Natural killer cell treated with Interleukin-12 subunit alpha and Interleukin-12 subunit beta and Interleukin-15 and Interleukin-18, amount 100 ng/mL, for 72 hours (primary cell): ENCODE measurements at regions not wholly inside any gene's neighbourhood (a gene's known extent, or its start where the extent isn't known, plus 50 kb on each side); places are given as distances from the start of the nearest gene placed in this dataset.

ENCODE experiments used
- ATAC-seq, 2 donors: fragments of 150-1000 bp; cut with Tn5 transposase in 1 of 2; sonication (Bioruptor Pico), chemical (Tn5 transposase) in 1 of 2; 2 replicates each; pipeline ENCODE4 v1.10.0; 2021
- DNase-seq: peaks from one replicate; pipeline ENCODE4 v3.0.0; 2022; ENCODE audit warnings: low spot score
- H3K27ac Mint-ChIP-seq, 2 donors: 1 replicate in 1 of 2; 2 replicates in 1 of 2; pipeline ENCODE4 v1.8.0; 2022; ENCODE audit warnings: mixed read lengths in 2 of 2, mild to moderate bottlenecking in 1 of 2, moderate library complexity in 1 of 2
- H3K27me3 Mint-ChIP-seq, 2 donors: 1 replicate in 1 of 2; 2 replicates in 1 of 2; pipeline ENCODE4 v1.8.0; 2022; ENCODE audit warnings: mixed read lengths in 2 of 2
- H3K36me3 Mint-ChIP-seq: one replicate; pipeline ENCODE4 v1.8.0; 2022; ENCODE audit warnings: mixed read lengths
- H3K4me1 Mint-ChIP-seq, 2 donors: 1 replicate in 1 of 2; 2 replicates in 1 of 2; pipeline ENCODE4 v1.8.0; 2022; ENCODE audit warnings: low read depth in 2 of 2, mixed read lengths in 2 of 2, mild to moderate bottlenecking in 1 of 2
- H3K4me3 Mint-ChIP-seq: one replicate; pipeline ENCODE4 v1.8.0; 2022; ENCODE audit warnings: mixed read lengths
- H3K9me3 Mint-ChIP-seq: 2 replicates; pipeline ENCODE4 v1.8.0; 2022; ENCODE audit warnings: mixed read lengths

DNA sequence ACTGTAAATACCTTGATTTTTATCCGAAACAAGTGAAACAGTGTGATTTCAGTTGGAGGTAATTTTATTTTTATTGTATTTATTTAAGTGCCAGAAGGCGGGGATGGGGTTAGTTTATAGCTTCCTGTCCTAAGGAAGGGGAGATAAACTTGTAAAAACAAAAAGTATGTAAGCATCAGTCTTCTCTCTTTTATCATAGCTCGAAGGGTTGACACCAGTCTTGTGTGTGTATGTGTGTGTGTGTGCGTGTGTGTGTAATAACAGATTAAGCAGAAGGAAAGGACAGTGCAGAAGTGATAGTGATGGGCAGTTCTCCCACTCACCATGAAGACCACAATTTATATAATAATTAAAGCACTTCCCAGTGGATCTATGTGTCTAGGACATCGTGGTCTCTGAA, 793.3 kb downstream of the PLCL1 start:
- H3K4me3 Mint-ChIP-seq: no peak overlapping the region
- ATAC-seq: no peak
- H3K4me1 Mint-ChIP-seq: no peaks in the 10 kb centered on the region
- no peak overlapping the region for H3K27ac Mint-ChIP-seq
- peaks cover 6% of the 10 kb centered on the region for H3K36me3 Mint-ChIP-seq
- H3K9me3 Mint-ChIP-seq: peaks cover 11% of the 10 kb centered on the region
- no peak for DNase-seq
- H3K27me3 Mint-ChIP-seq: no peaks in the 10 kb centered on the region

DNA sequence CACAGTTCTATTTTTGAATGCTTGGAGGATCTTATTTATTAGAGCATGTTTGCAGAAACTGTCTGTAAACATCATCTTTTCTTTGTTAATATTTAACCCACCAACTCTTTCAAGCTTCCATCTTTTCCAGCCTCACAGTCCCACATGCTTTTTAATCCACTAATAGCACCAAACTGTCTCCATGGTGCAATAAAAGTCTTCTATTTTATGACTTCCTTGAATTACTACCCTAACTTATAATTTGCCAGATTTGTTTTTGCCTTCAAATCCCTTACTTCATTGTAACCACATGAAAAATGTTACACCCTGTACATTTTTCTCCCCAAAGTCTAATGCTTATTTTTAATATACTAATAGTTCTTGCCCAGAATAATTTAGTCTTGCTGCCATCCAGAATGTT, 792.6 kb downstream of the PLCL1 start:
- Mint-ChIP-seq H3K27ac (no peak overlapping the region), H3K9me3 (peaks cover 11% of the 10 kb centered on the region), H3K27me3 (no peaks in the 10 kb centered on the region), H3K36me3 (peaks cover 6% of the 10 kb centered on the region), H3K4me1 (no peaks in the 10 kb centered on the region), H3K4me3 (no peak overlapping the region)
- no peak for DNase-seq
- ATAC-seq: no peak

DNA sequence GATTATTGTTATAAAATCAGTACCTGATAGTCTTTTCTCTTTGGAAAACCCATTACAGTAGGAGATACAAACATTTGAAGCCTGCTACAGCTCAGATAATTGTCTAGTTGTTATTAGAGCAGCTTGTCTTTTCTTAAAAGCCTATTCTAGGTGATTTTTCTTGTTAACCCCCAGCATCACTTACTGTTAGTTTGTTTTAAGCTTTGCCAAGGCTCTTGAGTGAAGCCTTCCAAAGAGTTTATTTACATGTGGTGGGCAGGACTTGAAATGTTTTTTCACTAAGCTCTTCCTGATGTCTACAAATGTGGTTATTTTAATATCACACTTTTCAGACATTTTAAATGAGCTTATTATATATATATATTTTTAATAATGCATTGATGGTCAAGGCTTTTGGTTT, 791.3 kb downstream of the PLCL1 start:
- Mint-ChIP-seq H3K4me1 (no peaks in the 10 kb centered on the region), H3K27ac (no peak overlapping the region), H3K9me3 (peaks cover 8% of the 10 kb centered on the region), H3K27me3 (no peaks in the 10 kb centered on the region), H3K4me3 (no peak overlapping the region), H3K36me3 (peaks cover 6% of the 10 kb centered on the region)
- ATAC-seq: no peak
- no peak for DNase-seq

DNA sequence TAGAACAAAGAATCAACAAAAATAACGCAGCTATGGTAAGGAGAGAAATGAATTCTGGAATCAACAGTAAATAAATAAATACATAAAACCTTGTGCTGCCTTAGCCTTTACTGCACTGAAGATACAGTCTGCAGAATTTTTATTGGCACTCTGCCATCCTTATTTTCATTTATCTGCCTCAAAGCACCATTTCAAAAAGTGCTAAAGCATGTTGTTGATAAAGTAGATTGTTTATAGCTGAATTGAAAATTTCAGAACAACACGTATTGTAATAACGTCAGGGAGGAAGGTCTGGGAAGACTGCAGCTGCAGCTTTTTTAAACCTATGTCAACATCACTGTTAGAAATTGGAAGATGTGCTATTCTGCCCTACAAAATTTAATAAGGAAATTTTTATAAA, 787.2 kb downstream of the PLCL1 start:
- DNase-seq: no peak
- Mint-ChIP-seq H3K9me3 (peaks cover 6% of the 10 kb centered on the region), H3K27ac (no peak overlapping the region), H3K4me1 (no peaks in the 10 kb centered on the region), H3K4me3 (no peak overlapping the region), H3K36me3 (no peaks in the 10 kb centered on the region), H3K27me3 (no peaks in the 10 kb centered on the region)
- no peak for ATAC-seq

DNA sequence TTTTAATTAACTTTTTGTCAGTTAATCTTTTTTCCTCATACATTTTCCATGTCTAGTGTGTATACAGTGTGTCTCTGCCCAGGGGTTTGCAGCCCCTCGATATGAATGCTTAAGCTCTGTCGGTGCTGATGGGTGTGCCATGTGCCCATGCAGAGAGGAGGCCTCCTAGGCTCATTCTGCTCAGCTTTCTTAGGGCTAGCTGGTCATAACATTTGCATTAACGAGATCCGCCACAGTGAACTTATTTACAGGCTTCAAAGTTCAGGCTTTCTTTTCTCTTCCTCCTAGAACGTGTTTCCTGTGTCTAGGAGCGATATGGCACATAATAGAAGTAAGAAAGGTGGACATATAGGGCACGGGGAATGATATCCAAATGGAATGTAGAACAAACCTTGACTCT, 783.3 kb downstream of the PLCL1 start:
- no peak for ATAC-seq
- no peaks in the 10 kb centered on the region for H3K36me3 Mint-ChIP-seq
- no peak overlapping the region for H3K27ac Mint-ChIP-seq
- H3K4me1 Mint-ChIP-seq: no peaks in the 10 kb centered on the region
- no peaks in the 10 kb centered on the region for H3K27me3 Mint-ChIP-seq
- H3K9me3 Mint-ChIP-seq: peaks cover 6% of the 10 kb centered on the region
- no peak overlapping the region for H3K4me3 Mint-ChIP-seq
- no peak for DNase-seq

DNA sequence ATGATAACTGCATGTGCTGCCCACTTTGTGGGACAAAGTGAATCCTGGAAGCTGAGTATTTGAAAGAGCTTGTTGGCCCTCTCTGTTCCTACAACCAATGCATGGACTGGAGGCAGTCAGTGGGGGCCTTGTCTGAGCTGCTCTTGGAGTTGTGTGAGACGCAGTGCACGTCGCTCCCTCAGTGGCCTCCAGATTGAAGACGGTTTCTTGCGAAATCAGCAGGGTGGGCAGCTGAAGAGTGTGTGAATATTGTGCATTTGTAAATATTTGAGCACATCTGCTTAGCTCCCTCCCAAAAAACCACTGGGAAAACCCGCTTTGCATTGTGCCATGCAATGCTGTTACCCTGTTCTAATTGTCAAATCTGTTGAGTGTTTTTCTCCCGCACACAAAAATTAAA, 782.8 kb downstream of the PLCL1 start:
- no peak overlapping the region for H3K4me3 Mint-ChIP-seq
- ATAC-seq (no peak), DNase-seq (no peak)
- no peak overlapping the region for H3K27ac Mint-ChIP-seq
- no peaks in the 10 kb centered on the region for H3K36me3 Mint-ChIP-seq
- H3K27me3 Mint-ChIP-seq: no peaks in the 10 kb centered on the region
- peaks cover 6% of the 10 kb centered on the region for H3K9me3 Mint-ChIP-seq
- no peaks in the 10 kb centered on the region for H3K4me1 Mint-ChIP-seq

DNA sequence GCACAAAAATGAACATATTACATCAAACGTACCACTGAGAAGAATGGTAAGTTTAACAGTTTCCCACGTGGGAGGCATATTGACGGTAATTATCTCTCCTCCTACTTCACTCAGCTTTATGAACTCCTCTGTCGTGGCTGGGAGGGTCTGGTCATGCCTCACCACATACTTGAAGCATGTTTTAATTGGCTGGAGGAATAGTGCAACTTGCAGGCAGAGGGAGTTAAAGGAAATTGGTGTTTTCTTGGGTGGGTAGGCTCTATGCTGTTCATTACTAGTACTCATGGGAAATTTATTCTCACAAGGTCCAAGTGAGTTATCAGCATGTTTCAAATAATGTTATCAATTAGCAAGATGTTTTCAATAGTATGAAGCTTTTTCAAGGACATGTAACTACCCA, 767.0 kb downstream of the PLCL1 start:
- H3K9me3 Mint-ChIP-seq: peaks cover 14% of the 10 kb centered on the region
- no peak overlapping the region for H3K4me3 Mint-ChIP-seq
- no peaks in the 10 kb centered on the region for H3K36me3 Mint-ChIP-seq
- H3K27me3 Mint-ChIP-seq: no peaks in the 10 kb centered on the region
- DNase-seq: no peak
- no peak overlapping the region for H3K27ac Mint-ChIP-seq
- no peaks in the 10 kb centered on the region for H3K4me1 Mint-ChIP-seq
- no peak for ATAC-seq

DNA sequence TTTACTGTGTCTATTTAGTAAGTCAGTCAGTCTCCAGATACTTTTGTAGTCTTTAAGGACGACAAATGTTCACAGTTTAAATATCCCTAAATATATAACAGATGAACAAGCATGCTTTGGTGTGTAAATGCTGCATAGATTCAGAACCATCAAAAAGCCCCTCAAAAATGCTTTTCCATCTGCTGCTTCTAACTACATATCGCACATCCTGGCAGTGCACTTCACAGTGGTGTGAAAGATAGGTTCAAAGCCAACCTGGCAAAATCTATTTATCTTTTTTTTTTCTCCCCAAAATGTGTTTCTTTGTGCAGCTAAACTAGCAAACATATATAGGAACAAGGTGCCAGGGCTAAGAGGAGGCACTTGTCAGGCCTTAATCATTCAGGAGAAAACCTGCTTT, 753.8 kb downstream of the PLCL1 start:
- Mint-ChIP-seq H3K4me3 (no peak overlapping the region), H3K27me3 (no peaks in the 10 kb centered on the region), H3K9me3 (peaks cover 10% of the 10 kb centered on the region), H3K36me3 (no peaks in the 10 kb centered on the region), H3K4me1 (no peaks in the 10 kb centered on the region), H3K27ac (no peak overlapping the region)
- DNase-seq: no peak
- ATAC-seq: no peak

DNA sequence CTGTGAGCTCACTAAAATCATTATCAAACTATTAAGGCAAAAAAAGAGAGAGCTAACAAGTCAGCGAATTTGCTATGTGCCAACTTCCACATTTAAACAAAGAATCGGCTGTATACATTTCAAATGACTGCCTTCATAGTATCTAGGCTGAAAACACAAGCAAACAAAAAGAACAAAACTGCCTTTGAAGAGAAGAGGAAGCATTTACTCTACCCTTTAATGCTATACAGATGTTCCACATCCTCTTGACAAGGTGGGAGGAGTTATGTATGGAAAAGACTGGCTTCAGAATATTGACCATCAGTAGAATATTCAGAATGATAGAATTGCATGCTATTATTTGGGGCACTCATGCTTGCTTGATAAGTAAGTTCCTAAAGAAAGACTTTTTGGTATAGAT, 741.7 kb downstream of the PLCL1 start:
- H3K4me3 Mint-ChIP-seq: no peak overlapping the region
- DNase-seq: no peak
- H3K36me3 Mint-ChIP-seq: no peaks in the 10 kb centered on the region
- H3K4me1 Mint-ChIP-seq: no peaks in the 10 kb centered on the region
- no peak overlapping the region for H3K27ac Mint-ChIP-seq
- ATAC-seq: no peak
- peaks cover 4% of the 10 kb centered on the region for H3K9me3 Mint-ChIP-seq
- no peaks in the 10 kb centered on the region for H3K27me3 Mint-ChIP-seq

DNA sequence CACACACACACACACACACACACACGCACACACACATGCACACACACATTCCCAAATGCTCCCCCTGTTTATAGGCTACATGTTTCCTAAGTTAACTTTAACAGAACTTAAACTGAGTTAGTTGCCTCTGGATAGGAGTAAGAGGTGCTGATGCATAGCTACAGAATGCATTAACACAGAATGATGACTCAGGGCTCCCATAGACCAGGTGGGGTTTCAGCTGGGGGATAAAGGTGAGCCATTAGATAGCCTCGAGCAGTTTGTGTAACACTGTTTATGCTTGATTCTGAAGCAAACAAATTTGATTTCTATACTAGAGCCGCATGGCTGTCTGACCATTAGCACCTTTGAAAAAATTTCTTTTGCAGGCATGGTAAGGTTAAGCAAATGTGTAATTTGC, 741.0 kb downstream of the PLCL1 start:
- no peak for DNase-seq
- no peak for ATAC-seq
- Mint-ChIP-seq H3K9me3 (peaks cover under 1% of the 10 kb centered on the region), H3K36me3 (no peaks in the 10 kb centered on the region), H3K27ac (no peak overlapping the region), H3K4me3 (no peak overlapping the region), H3K27me3 (no peaks in the 10 kb centered on the region), H3K4me1 (no peaks in the 10 kb centered on the region)

DNA sequence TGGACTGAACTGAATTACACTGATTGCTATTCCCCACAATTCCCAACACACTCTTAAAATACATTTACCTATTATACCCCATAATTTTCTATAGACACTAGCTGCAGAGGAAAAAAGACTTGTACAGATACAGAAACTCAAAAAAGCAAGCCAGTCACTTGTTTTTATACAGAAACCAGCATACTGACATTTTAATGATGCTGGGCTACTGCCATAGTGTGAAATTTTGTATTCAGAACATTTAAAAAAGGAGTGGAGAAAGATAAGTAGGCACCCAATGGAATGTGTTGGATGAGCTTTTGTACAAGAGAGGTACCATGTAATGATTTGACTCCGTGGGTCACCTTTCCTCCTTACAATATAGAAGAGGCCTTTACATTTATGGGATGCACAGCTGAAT, 740.1 kb downstream of the PLCL1 start:
- H3K27ac Mint-ChIP-seq: no peak overlapping the region
- H3K27me3 Mint-ChIP-seq: no peaks in the 10 kb centered on the region
- DNase-seq: no peak
- H3K9me3 Mint-ChIP-seq: no peaks in the 10 kb centered on the region
- no peak for ATAC-seq
- H3K4me3 Mint-ChIP-seq: no peak overlapping the region
- no peaks in the 10 kb centered on the region for H3K36me3 Mint-ChIP-seq
- no peaks in the 10 kb centered on the region for H3K4me1 Mint-ChIP-seq

DNA sequence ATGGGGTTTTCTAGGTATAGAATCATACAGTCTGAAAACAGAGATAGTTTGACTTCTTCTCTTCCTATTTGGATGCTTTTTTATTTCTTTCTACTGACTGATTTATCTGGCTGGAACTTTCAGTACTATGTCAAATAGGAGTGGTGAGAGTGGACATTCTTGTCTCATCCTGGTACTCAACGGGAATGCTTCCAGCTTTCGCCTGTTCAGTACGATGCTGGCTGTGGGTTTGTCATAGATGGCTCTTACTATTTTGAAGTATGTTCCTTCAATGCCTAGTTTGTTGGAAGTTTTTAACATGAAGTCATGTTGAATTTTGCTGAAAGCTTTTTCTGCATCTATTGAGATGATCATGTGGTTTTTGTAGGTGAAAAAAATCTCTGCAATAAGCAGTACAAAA, 730.4 kb downstream of the PLCL1 start:
- no peaks in the 10 kb centered on the region for H3K36me3 Mint-ChIP-seq
- peaks cover 4% of the 10 kb centered on the region for H3K9me3 Mint-ChIP-seq
- ATAC-seq (no peak), DNase-seq (no peak)
- no peaks in the 10 kb centered on the region for H3K27me3 Mint-ChIP-seq
- H3K4me3 Mint-ChIP-seq: no peak overlapping the region
- H3K27ac Mint-ChIP-seq: no peak overlapping the region
- no peaks in the 10 kb centered on the region for H3K4me1 Mint-ChIP-seq

DNA sequence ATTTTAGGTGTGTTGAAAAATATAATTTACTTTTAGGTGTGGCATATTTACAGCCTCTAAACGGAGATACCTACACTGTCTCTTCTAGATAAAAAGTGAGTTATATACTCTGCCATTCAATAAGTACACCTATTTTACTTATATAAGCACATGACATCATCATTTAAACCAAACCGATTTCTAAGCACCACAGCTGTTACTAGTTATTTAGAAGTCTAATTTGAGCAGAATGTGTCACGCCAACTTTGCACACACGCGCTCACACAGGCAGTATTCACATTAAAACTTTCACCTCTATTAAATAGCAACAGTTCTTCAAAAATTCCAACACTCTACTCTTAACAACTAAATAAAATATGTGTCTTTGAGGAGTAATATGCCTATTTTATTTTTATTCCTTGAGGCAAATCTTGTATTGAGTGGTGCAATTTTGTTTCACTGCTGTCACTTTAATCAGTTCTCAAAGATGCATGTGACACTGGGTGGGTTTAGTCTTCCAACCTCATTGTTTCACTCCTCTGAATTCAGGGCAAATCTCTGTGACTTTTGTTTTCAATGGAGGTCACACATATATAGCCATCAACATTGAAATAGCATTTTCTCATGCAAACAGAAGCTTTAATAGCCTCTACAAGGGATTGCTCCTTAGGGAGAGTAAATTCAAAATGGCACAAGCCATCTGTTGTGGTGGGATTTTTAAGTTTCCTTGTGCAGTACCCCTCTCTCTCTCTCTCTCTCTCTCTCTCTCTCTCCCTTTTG, 721.0 kb downstream of the PLCL1 start:
- no peaks in the 10 kb centered on the region for H3K36me3 Mint-ChIP-seq
- H3K9me3 Mint-ChIP-seq: peaks cover 7% of the 10 kb centered on the region
- H3K4me1 Mint-ChIP-seq: no peaks in the 10 kb centered on the region
- DNase-seq (no peak), ATAC-seq (no peak)
- no peak overlapping the region for H3K4me3 Mint-ChIP-seq
- H3K27ac Mint-ChIP-seq: no peak overlapping the region
- no peaks in the 10 kb centered on the region for H3K27me3 Mint-ChIP-seq

DNA sequence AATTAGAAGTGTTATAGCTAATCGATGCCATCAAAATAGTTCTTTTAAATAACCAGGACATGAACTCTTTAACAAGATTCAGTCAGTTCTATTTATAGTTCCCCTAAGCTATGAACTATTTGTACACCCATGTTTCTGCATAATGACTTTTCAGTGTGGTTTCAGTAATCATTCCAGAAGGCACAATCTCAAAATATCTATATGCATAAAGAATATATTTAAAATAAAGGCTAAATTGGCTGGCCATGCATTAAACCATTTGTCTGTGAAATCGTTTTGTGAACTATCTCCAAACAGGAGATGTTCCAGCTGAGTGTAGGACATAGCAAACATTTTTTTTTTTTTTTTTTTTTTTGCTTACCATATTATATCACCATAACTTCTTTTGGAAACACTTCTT, 719.3 kb downstream of the PLCL1 start:
- H3K27ac Mint-ChIP-seq: no peak overlapping the region

DNA sequence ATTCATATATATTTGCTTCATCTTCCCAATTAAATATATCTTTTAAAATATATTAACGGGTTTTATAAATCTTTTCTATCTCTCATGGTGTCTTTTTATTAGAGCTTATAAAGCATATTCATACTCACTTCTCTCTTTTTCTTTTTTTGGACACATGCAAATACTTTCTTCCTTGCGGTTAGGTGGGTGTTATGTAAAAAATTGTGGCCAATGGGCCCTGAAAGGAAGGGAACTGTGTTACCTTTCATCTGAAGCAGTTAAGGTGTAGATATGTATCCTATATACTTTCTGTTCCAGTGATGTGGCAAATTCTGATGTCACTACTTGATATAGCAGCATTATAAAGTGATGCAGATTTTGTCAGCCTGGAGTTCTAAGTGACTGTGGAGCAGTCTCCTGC, 714.5 kb downstream of the PLCL1 start:
- H3K9me3 Mint-ChIP-seq: peaks cover 3% of the 10 kb centered on the region
- no peaks in the 10 kb centered on the region for H3K4me1 Mint-ChIP-seq
- H3K27ac Mint-ChIP-seq: no peak overlapping the region
- no peaks in the 10 kb centered on the region for H3K27me3 Mint-ChIP-seq
- H3K4me3 Mint-ChIP-seq: no peak overlapping the region
- no peaks in the 10 kb centered on the region for H3K36me3 Mint-ChIP-seq
- DNase-seq (no peak), ATAC-seq (no peak)

More for the DNA sequence above, 719.3 kb downstream of the PLCL1 start:
- Mint-ChIP-seq H3K4me1 (no peaks in the 10 kb centered on the region), H3K36me3 (no peaks in the 10 kb centered on the region), H3K4me3 (no peak overlapping the region), H3K9me3 (peaks cover 3% of the 10 kb centered on the region), H3K27me3 (no peaks in the 10 kb centered on the region)
- ATAC-seq (no peak), DNase-seq (no peak)
